Activated T-helper 1 cell treated with anti-CD3 and anti-CD28 coated beads, Interleukin-12 subunit alpha, Interleukin-12 subunit beta, Interleukin-2, Interleukin-4 antibody, amounts not matched to agents 30 ng/mL and 10 ng/mL and 1 ng/mL, durations not matched to agents 14 hours and 24 hours and 36 hours (primary cell): ENCODE measurements at regions not wholly inside any gene's neighbourhood (a gene's known extent, or its start where the extent isn't known, plus 50 kb on each side); places are given as distances from the start of the nearest gene placed in this dataset.

Experiments
- DNase-seq: peaks from one replicate; pipeline ENCODE4 v3.0.0; 2021; ENCODE audit warnings: low spot score
- H3K27ac Mint-ChIP-seq: one replicate; pipeline ENCODE4 v1.8.0; 2021; ENCODE audit warnings: mild to moderate bottlenecking, mixed read lengths
- H3K27me3 Mint-ChIP-seq: one replicate; pipeline ENCODE4 v1.8.0; 2022; ENCODE audit warnings: mild to moderate bottlenecking, moderate library complexity, mixed read lengths; ENCODE audit not compliant: insufficient read depth
- H3K36me3 Mint-ChIP-seq: one replicate; pipeline ENCODE4 v1.8.0; 2021; ENCODE audit warnings: low read depth, mixed read lengths
- H3K4me1 Mint-ChIP-seq: one replicate; pipeline ENCODE4 v1.8.0; 2021; ENCODE audit warnings: low read depth, mixed read lengths
- H3K4me3 Mint-ChIP-seq: one replicate; pipeline ENCODE4 v1.8.0; 2021; ENCODE audit warnings: mild to moderate bottlenecking, moderate library complexity, mixed read lengths
- H3K9me3 Mint-ChIP-seq: one replicate; pipeline ENCODE4 v1.8.0; 2021; ENCODE audit warnings: mixed read lengths
- intact Hi-C: fragments of 100-400 bp; cut with micrococcal nuclease; formaldehyde crosslinking; loops from one replicate; pipeline ENCODE4 v1.15.1; 2024

DNA sequence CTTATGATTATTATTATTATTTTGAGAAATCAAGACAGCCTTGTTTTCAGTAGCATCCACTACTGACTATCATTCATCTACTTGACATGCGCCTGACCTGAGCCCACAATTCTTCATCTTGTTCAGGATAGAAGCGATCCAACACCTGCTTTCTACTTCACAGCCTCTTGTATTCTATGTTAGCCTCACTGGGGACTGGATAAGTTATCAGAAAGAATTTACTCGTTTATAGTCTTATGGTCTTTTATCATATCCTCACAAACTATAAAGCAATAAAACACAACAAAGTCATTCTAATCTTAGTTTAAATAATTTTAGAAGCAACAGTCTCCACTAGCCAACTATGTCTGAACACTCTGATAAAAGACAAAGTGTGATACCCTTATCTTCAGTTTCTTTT is 436.0 kb upstream of the ARGLU1 start:
- no peaks in the 10 kb centered on the region for H3K27me3 Mint-ChIP-seq
- H3K27ac Mint-ChIP-seq = no peak overlapping the region
- H3K9me3 Mint-ChIP-seq = no peaks in the 10 kb centered on the region
- no peaks in the 10 kb centered on the region for H3K36me3 Mint-ChIP-seq
- no peaks in the 10 kb centered on the region for H3K4me1 Mint-ChIP-seq
- DNase-seq = no peak
- H3K4me3 Mint-ChIP-seq = no peak overlapping the region
- intact Hi-C loops = no loop called here

GRCh38 chr13:106998664-106999063 is 430.7 kb upstream of the ARGLU1 start:
- Mint-ChIP-seq H3K9me3 (no peaks in the 10 kb centered on the region), H3K36me3 (no peaks in the 10 kb centered on the region), H3K27me3 (no peaks in the 10 kb centered on the region), H3K4me3 (no peak overlapping the region), H3K4me1 (no peaks in the 10 kb centered on the region), H3K27ac (no peak overlapping the region)
- intact Hi-C loops = no loop called here
- no peak for DNase-seq

DNA sequence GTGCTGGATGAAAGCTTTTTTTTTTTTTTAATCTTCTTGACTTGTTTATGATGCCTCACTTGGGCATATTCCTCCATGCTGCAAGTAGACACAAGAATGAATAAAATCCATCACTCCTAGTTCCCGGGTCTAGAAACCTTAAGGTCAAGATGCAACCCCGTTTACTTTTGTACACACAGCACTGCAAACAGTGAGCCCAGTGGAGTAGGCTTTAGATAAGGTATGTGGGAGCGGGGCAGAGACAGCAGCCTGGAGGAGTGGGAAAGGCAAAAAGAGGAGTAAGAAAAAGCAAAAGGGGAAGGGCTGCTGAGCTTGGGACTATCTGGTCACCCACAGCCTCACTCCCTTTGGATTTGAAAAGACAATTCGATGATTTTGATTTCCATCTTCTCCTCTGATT is 429.8 kb upstream of the ARGLU1 start:
- Mint-ChIP-seq H3K4me1 (no peaks in the 10 kb centered on the region), H3K27me3 (no peaks in the 10 kb centered on the region), H3K27ac (no peak overlapping the region), H3K4me3 (no peak overlapping the region), H3K36me3 (no peaks in the 10 kb centered on the region), H3K9me3 (peaks cover 3% of the 10 kb centered on the region)
- DNase-seq = no peak
- intact Hi-C loops = no loop called here

GRCh38 chr13:106996867-106997618 is 429.1 kb upstream of the ARGLU1 start:
- no peak for DNase-seq
- H3K4me1 Mint-ChIP-seq = no peaks in the 10 kb centered on the region
- H3K27me3 Mint-ChIP-seq = no peaks in the 10 kb centered on the region
- no peak overlapping the region for H3K4me3 Mint-ChIP-seq
- no peaks in the 10 kb centered on the region for H3K36me3 Mint-ChIP-seq
- peaks cover 5% of the 10 kb centered on the region for H3K9me3 Mint-ChIP-seq
- intact Hi-C loops = no loop called here
- no peak overlapping the region for H3K27ac Mint-ChIP-seq

- intact Hi-C loops = no loop called here
- no peaks in the 10 kb centered on the region for H3K36me3 Mint-ChIP-seq
- no peak for DNase-seq
- no peak overlapping the region for H3K4me3 Mint-ChIP-seq
- no peaks in the 10 kb centered on the region for H3K4me1 Mint-ChIP-seq
- no peaks in the 10 kb centered on the region for H3K27me3 Mint-ChIP-seq
- H3K9me3 Mint-ChIP-seq = peaks cover 5% of the 10 kb centered on the region
- H3K27ac Mint-ChIP-seq = no peak overlapping the region
Observed at GRCh38 chr13:106990594-106990993, 422.7 kb upstream of the ARGLU1 start.

GRCh38 chr13:106989876-106990275 is 421.9 kb upstream of the ARGLU1 start:
- intact Hi-C loops = no loop called here
- H3K9me3 Mint-ChIP-seq = peaks cover 5% of the 10 kb centered on the region

DNA sequence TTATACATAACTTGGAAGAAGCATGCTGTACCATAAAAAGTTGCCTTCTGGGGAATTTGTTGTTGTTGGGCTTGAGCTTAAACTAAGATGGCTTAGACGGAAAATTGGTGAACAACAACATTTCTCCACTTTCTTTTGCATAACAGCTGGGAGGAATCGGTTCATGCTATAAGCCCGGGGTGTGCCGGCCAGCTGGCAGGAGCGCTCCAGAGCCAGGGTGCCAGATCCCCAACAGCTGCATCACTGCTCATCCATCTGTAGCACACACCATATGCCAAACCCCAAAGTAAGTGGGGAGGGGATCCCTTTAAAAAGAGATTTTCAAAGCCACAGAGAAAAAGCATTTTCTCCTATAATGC is 419.5 kb upstream of the ARGLU1 start:
- no peak for DNase-seq
- intact Hi-C loops = no loop called here
- Mint-ChIP-seq H3K4me1 (no peaks in the 10 kb centered on the region), H3K36me3 (no peaks in the 10 kb centered on the region), H3K27me3 (no peaks in the 10 kb centered on the region), H3K27ac (no peak overlapping the region), H3K9me3 (no peaks in the 10 kb centered on the region), H3K4me3 (no peak overlapping the region)

More at GRCh38 chr13:106989876-106990275, 421.9 kb upstream of the ARGLU1 start:
- no peak for DNase-seq
- Mint-ChIP-seq H3K27ac (no peak overlapping the region), H3K4me3 (no peak overlapping the region), H3K36me3 (no peaks in the 10 kb centered on the region), H3K27me3 (no peaks in the 10 kb centered on the region), H3K4me1 (no peaks in the 10 kb centered on the region)

GRCh38 chr13:106986687-106987426 is 418.9 kb upstream of the ARGLU1 start:
- Mint-ChIP-seq H3K9me3 (peaks cover under 1% of the 10 kb centered on the region), H3K27ac (no peak overlapping the region), H3K4me3 (no peak overlapping the region), H3K4me1 (no peaks in the 10 kb centered on the region), H3K36me3 (no peaks in the 10 kb centered on the region), H3K27me3 (no peaks in the 10 kb centered on the region)
- no peak for DNase-seq
- intact Hi-C loops = no loop called here

DNA sequence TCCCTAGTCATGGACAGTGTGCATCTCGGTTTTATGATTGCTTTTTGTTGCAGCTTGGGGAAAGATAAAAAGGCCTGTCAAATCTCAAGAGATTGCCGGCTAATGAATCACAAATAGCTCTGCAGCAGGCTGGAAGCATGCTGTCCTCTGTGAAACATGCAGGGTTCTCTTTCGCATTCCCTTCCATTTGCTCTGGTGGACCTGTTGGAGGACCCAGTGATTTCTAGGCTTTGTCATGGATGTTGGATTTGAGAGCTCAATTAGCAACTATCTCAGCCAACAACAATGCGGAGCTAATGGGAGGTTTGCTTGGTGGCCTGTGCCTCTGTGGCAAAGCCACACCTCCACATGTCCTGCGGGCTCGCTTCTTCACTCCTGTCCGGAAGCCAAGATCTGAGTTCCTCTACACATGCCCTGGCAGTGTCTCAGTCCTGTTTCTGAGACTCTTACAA is 418.1 kb upstream of the ARGLU1 start:
- no peak for DNase-seq
- Mint-ChIP-seq H3K36me3 (no peaks in the 10 kb centered on the region), H3K27me3 (no peaks in the 10 kb centered on the region), H3K9me3 (peaks cover 4% of the 10 kb centered on the region), H3K4me3 (no peak overlapping the region), H3K27ac (no peak overlapping the region), H3K4me1 (no peaks in the 10 kb centered on the region)
- intact Hi-C loops = no loop called here

GRCh38 chr13:106985481-106985880 is 417.5 kb upstream of the ARGLU1 start:
- H3K36me3 Mint-ChIP-seq = no peaks in the 10 kb centered on the region
- H3K9me3 Mint-ChIP-seq = peaks cover 4% of the 10 kb centered on the region
- no peaks in the 10 kb centered on the region for H3K27me3 Mint-ChIP-seq
- H3K4me1 Mint-ChIP-seq = no peaks in the 10 kb centered on the region
- H3K4me3 Mint-ChIP-seq = no peak overlapping the region
- intact Hi-C loops = no loop called here
- DNase-seq = no peak
- no peak overlapping the region for H3K27ac Mint-ChIP-seq

GRCh38 chr13:106981051-106981450 is 413.1 kb upstream of the ARGLU1 start:
- H3K27ac Mint-ChIP-seq = no peak overlapping the region
- DNase-seq = no peak
- peaks cover 4% of the 10 kb centered on the region for H3K9me3 Mint-ChIP-seq
- H3K27me3 Mint-ChIP-seq = no peaks in the 10 kb centered on the region
- no peaks in the 10 kb centered on the region for H3K4me1 Mint-ChIP-seq
- intact Hi-C loops = no loop called here
- no peaks in the 10 kb centered on the region for H3K36me3 Mint-ChIP-seq
- H3K4me3 Mint-ChIP-seq = no peak overlapping the region

DNA sequence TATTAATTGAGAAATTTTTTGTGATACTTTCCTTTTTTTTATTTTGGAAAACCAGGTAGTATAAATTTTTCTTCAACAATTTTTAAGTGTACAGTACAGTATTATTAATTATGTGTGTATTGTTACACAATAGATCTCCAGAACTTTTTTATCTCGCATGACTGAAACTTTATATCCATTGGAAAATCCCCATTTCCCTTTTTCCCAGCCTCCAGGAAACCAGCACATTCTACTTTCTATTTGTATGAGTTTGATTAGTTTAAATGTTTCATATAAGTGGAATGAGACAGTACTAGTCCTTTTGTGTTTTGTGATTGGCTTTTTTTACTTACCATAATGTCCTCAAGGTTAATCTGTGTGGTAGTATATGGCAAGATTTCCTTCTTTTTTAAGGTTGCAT is 399.5 kb upstream of the ARGLU1 start:
- intact Hi-C loops = no loop called here
- no peaks in the 10 kb centered on the region for H3K27me3 Mint-ChIP-seq
- DNase-seq = no peak
- no peaks in the 10 kb centered on the region for H3K36me3 Mint-ChIP-seq
- H3K4me1 Mint-ChIP-seq = no peaks in the 10 kb centered on the region
- H3K27ac Mint-ChIP-seq = no peak overlapping the region
- no peaks in the 10 kb centered on the region for H3K9me3 Mint-ChIP-seq
- no peak overlapping the region for H3K4me3 Mint-ChIP-seq

DNA sequence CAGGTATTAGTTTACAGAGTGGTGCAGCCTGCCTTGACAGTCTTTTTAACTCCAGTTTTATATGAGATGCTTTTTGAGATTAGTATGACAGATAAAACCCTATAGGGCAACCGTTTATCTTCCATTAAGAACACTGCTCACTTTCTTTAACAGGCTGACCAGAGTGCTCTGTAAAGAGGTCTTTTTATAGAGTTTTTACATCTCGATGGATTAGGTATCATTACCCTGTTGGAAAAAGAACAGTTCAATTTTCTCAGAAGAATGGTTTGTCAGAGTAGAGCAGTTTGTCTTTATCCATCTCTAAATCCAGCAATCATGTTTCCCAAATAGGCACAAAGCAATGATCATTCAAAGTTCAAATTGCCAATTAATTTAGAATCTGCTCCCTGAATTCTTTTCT is 395.2 kb upstream of the ARGLU1 start:
- Mint-ChIP-seq H3K36me3 (no peaks in the 10 kb centered on the region), H3K27me3 (no peaks in the 10 kb centered on the region), H3K27ac (no peak overlapping the region), H3K4me3 (no peak overlapping the region), H3K4me1 (no peaks in the 10 kb centered on the region), H3K9me3 (no peaks in the 10 kb centered on the region)
- intact Hi-C loops = no loop called here
- DNase-seq = no peak
